ENCODE measurements at regions not wholly inside any gene's neighbourhood (a gene's known extent, or its start where the extent isn't known, plus 50 kb on each side); places are given as distances from the start of the nearest gene placed in this dataset.

- TF ChIP-seq TAF1 (IDR thresholded peaks at IDR 0.05; ENCODE audit: low read depth) = no peak
- TF ChIP-seq FOXM1 (IDR thresholded peaks at IDR 0.05; ENCODE audit: borderline replicate concordance, low read depth) = no peak
- no peak for TF ChIP-seq TEAD4 (IDR thresholded peaks at IDR 0.05)
- no peak for TF ChIP-seq EGR1 (IDR thresholded peaks at IDR 0.05)
- no peak for TF ChIP-seq CREB1 (IDR thresholded peaks at IDR 0.05; ENCODE audit: low read depth)
- TF ChIP-seq REST (IDR thresholded peaks at IDR 0.05; ENCODE audit: low read depth) = no peak
- TF ChIP-seq NFIC (IDR thresholded peaks at IDR 0.05) = no peak
These were observed 180.6 kb upstream of the CDH8 start for GRCh38 chr16:62216837-62217236.

GRCh38 chr16:62213763-62214162, 177.5 kb upstream of the CDH8 start:
- TF ChIP-seq TCF12 (IDR thresholded peaks at IDR 0.05; ENCODE audit: low read depth) = no peak
- TF ChIP-seq FOXM1 (IDR thresholded peaks at IDR 0.05; ENCODE audit: borderline replicate concordance, low read depth) = no peak
- TF ChIP-seq ZBTB7A (IDR thresholded peaks at IDR 0.05; ENCODE audit: low read depth) = no peak
- no peak for TF ChIP-seq REST (IDR thresholded peaks at IDR 0.05; ENCODE audit: low read depth)
- no peak for TF ChIP-seq EP300 (IDR thresholded peaks at IDR 0.05; ENCODE audit: borderline replicate concordance)
- no peak for TF ChIP-seq NFIC (IDR thresholded peaks at IDR 0.05)
- no peak for TF ChIP-seq YY1 (IDR thresholded peaks at IDR 0.05; ENCODE audit: low read depth)
- no peak for TF ChIP-seq CEBPB (IDR thresholded peaks at IDR 0.05)
- no peak for TF ChIP-seq CREB1 (IDR thresholded peaks at IDR 0.05; ENCODE audit: low read depth)
- TF ChIP-seq EGR1 (IDR thresholded peaks at IDR 0.05) = no peak
- TF ChIP-seq TAF1 (IDR thresholded peaks at IDR 0.05; ENCODE audit: low read depth) = no peak
- TF ChIP-seq, protein P1, sequence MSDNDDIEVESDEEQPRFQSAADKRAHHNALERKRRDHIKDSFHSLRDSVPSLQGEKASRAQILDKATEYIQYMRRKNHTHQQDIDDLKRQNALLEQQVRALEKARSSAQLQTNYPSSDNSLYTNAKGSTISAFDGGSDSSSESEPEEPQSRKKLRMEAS (IDR thresholded peaks at IDR 0.05) = no peak
- TF ChIP-seq RAD21 (IDR thresholded peaks at IDR 0.05; ENCODE audit: low read depth) = no peak
- no peak for TF ChIP-seq TEAD4 (IDR thresholded peaks at IDR 0.05)
- TF ChIP-seq, protein P2, sequence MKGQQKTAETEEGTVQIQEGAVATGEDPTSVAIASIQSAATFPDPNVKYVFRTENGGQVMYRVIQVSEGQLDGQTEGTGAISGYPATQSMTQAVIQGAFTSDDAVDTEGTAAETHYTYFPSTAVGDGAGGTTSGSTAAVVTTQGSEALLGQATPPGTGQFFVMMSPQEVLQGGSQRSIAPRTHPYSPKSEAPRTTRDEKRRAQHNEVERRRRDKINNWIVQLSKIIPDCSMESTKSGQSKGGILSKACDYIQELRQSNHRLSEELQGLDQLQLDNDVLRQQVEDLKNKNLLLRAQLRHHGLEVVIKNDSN (IDR thresholded peaks at IDR 0.05) = no peak

DNA sequence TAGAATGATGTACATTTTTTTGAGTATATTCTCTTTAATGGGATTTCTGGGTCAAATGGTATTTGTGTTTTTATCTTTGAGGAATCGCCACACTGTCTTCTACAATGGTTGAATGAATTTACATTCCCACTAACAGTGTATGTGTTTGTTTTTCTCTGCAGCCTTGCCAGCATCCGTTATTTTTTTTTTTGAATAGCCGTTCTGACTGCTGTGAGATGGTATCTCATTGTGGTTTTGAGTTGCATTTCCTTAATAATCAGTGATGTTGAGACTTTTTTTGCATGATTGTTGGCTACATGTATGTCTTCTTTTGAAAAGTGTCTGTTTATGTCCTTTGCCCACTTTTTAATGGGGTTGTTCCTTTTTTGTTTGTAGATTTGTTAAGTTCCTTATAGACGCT, 172.7 kb upstream of the CDH8 start:
- TF ChIP-seq TCF12 (IDR thresholded peaks at IDR 0.05; ENCODE audit: low read depth) = no peak
- no peak for TF ChIP-seq EGR1 (IDR thresholded peaks at IDR 0.05)
- TF ChIP-seq FOXM1 (IDR thresholded peaks at IDR 0.05; ENCODE audit: borderline replicate concordance, low read depth) = no peak
- TF ChIP-seq, protein P1 (IDR thresholded peaks at IDR 0.05) = no peak
- no peak for TF ChIP-seq CREB1 (IDR thresholded peaks at IDR 0.05; ENCODE audit: low read depth)
- no peak for TF ChIP-seq CEBPB (IDR thresholded peaks at IDR 0.05)
- no peak for TF ChIP-seq EP300 (IDR thresholded peaks at IDR 0.05; ENCODE audit: borderline replicate concordance)
- TF ChIP-seq YY1 (IDR thresholded peaks at IDR 0.05; ENCODE audit: low read depth) = no peak
- TF ChIP-seq, protein P2 (IDR thresholded peaks at IDR 0.05) = no peak
- TF ChIP-seq REST (IDR thresholded peaks at IDR 0.05; ENCODE audit: low read depth) = no peak
- TF ChIP-seq NFIC (IDR thresholded peaks at IDR 0.05) = no peak
- no peak for TF ChIP-seq RAD21 (IDR thresholded peaks at IDR 0.05; ENCODE audit: low read depth)
- no peak for TF ChIP-seq TEAD4 (IDR thresholded peaks at IDR 0.05)
- TF ChIP-seq ZBTB7A (IDR thresholded peaks at IDR 0.05; ENCODE audit: low read depth) = no peak
- no peak for TF ChIP-seq TAF1 (IDR thresholded peaks at IDR 0.05; ENCODE audit: low read depth)

- TF ChIP-seq, protein P1 (IDR thresholded peaks at IDR 0.05) = no peak
- TF ChIP-seq TCF12 (IDR thresholded peaks at IDR 0.05; ENCODE audit: low read depth) (no peak), CEBPB (IDR thresholded peaks at IDR 0.05) (no peak), YY1 (IDR thresholded peaks at IDR 0.05; ENCODE audit: low read depth) (no peak)
- TF ChIP-seq, protein P2 (IDR thresholded peaks at IDR 0.05) = no peak
These were observed 169.2 kb upstream of the CDH8 start for GRCh38 chr16:62205459-62205858.
